ENCODE measurements at regions not wholly inside any gene's neighbourhood (a gene's known extent, or its start where the extent isn't known, plus 50 kb on each side); places are given as distances from the start of the nearest gene placed in this dataset.
A peak's percentile ranks its signal among the peaks of the same experiment; 100 is the strongest.

GRCh38 chr16:85234310-85235204, 122.3 kb upstream of the CIBAR2 start (continued):
- TF ChIP-seq THAP8 (CRISPR knock-in tag; IDR thresholded peaks at IDR 0.05; ENCODE audit: borderline replicate concordance), result no peak
- TF ChIP-seq PHF5A (CRISPR knock-in tag; IDR thresholded peaks at IDR 0.05; ENCODE audit: low read depth, unreplicated experiment), result no peak
- TF ChIP-seq ZNF609 (CRISPR knock-in tag; IDR thresholded peaks at IDR 0.05; ENCODE audit: borderline replicate concordance), result peak; percentile 77
- TF ChIP-seq SCMH1 (CRISPR knock-in tag; IDR thresholded peaks at IDR 0.05; ENCODE audit: borderline replicate concordance), result no peak
- peak; percentile 33; the same call in 1 of the 2 replicates for TF ChIP-seq ZNF281 (CRISPR knock-in tag; IDR thresholded peaks at IDR 0.05; ENCODE audit: borderline replicate concordance)
- TF ChIP-seq CREBL2 (CRISPR knock-in tag; IDR thresholded peaks at IDR 0.05; ENCODE audit: borderline replicate concordance), result no peak
- TF ChIP-seq, protein P1, sequence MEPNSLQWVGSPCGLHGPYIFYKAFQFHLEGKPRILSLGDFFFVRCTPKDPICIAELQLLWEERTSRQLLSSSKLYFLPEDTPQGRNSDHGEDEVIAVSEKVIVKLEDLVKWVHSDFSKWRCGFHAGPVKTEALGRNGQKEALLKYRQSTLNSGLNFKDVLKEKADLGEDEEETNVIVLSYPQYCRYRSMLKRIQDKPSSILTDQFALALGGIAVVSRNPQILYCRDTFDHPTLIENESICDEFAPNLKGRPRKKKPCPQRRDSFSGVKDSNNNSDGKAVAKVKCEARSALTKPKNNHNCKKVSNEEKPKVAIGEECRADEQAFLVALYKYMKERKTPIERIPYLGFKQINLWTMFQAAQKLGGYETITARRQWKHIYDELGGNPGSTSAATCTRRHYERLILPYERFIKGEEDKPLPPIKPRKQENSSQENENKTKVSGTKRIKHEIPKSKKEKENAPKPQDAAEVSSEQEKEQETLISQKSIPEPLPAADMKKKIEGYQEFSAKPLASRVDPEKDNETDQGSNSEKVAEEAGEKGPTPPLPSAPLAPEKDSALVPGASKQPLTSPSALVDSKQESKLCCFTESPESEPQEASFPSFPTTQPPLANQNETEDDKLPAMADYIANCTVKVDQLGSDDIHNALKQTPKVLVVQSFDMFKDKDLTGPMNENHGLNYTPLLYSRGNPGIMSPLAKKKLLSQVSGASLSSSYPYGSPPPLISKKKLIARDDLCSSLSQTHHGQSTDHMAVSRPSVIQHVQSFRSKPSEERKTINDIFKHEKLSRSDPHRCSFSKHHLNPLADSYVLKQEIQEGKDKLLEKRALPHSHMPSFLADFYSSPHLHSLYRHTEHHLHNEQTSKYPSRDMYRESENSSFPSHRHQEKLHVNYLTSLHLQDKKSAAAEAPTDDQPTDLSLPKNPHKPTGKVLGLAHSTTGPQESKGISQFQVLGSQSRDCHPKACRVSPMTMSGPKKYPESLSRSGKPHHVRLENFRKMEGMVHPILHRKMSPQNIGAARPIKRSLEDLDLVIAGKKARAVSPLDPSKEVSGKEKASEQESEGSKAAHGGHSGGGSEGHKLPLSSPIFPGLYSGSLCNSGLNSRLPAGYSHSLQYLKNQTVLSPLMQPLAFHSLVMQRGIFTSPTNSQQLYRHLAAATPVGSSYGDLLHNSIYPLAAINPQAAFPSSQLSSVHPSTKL (CRISPR knock-in tag; IDR thresholded peaks at IDR 0.05), result peak; percentile 77
- 0 out of 2 replicates have a peak, but pooled peaks have one; percentile 53 for TF ChIP-seq ZNF761 (CRISPR knock-in tag; conservative IDR thresholded peaks at IDR 0.05)
- peak; percentile 28 for TF ChIP-seq YY1 (IDR thresholded peaks at IDR 0.05; ENCODE audit: insufficient read depth, insufficient replicate concordance, low read depth, low read length)
- TF ChIP-seq ZNF501 (CRISPR knock-in tag; IDR thresholded peaks at IDR 0.05), result peak; percentile 77
- TF ChIP-seq SAP130 (CRISPR knock-in tag; IDR thresholded peaks at IDR 0.05; ENCODE audit: low read depth), result peak; percentile 73
- TF ChIP-seq SIN3B (IDR thresholded peaks at IDR 0.05; ENCODE audit: low read length), result no peak
- no peak for TF ChIP-seq SOX6 (IDR thresholded peaks at IDR 0.05)
- TF ChIP-seq SOX6 (CRISPR knock-in tag; IDR thresholded peaks at IDR 0.05), result peak; percentile 72
- TF ChIP-seq MXI1 (IDR thresholded peaks at IDR 0.05; ENCODE audit: borderline replicate concordance, low read depth, low read length), result peak; percentile 31; the same call in 1 of the 3 replicates
- no peak for TF ChIP-seq RNF2 (conservative IDR thresholded peaks at IDR 0.05; ENCODE audit: low read depth)
